H9 (cell line): ENCODE measurements at regions not wholly inside any gene's neighbourhood (a gene's known extent, or its start where the extent isn't known, plus 50 kb on each side); places are given as distances from the start of the nearest gene placed in this dataset.

Experiments
- DNase-seq: peaks from one replicate; pipeline ENCODE4 v3.0.0-alpha.2; 2017
- H2AFZ ChIP-seq: one replicate; pipeline ENCODE4 v1.6.1; 2013; ENCODE audit warnings: mild to moderate bottlenecking, low read length, control low read depth, moderate library complexity
- H2AK5ac ChIP-seq: 2 replicates; pipeline ENCODE4 v1.6.1; 2013; ENCODE audit warnings: low read length, control low read depth, mixed read lengths; ENCODE audit not compliant: insufficient read length
- H2BK120ac ChIP-seq: one replicate; pipeline ENCODE4 v1.6.1; 2013; ENCODE audit warnings: low read depth, mild to moderate bottlenecking, low read length, control low read depth, inconsistent platforms; ENCODE audit not compliant: poor library complexity, severe bottlenecking
- H2BK12ac ChIP-seq: 2 replicates; pipeline ENCODE4 v1.6.1; 2013; ENCODE audit warnings: low read length, control low read depth, mixed read lengths, low read depth; ENCODE audit not compliant: insufficient read length
- H2BK15ac ChIP-seq: 2 replicates; pipeline ENCODE4 v1.6.1; 2013; ENCODE audit warnings: low read depth, low read length, control low read depth
- H2BK20ac ChIP-seq: one replicate; pipeline ENCODE4 v1.6.1; 2013; ENCODE audit warnings: low read depth, mild to moderate bottlenecking, low read length, control low read depth, inconsistent platforms; ENCODE audit not compliant: poor library complexity, severe bottlenecking
- H2BK5ac ChIP-seq: 2 replicates; pipeline ENCODE4 v1.6.1; 2013; ENCODE audit warnings: low read length, control low read depth, mixed read lengths; ENCODE audit not compliant: insufficient read length
- H3K14ac ChIP-seq: 2 replicates; pipeline ENCODE4 v1.6.1; 2013; ENCODE audit warnings: low read length, control low read depth; ENCODE audit not compliant: insufficient read depth
- H3K18ac ChIP-seq: 2 replicates; pipeline ENCODE4 v1.6.1; 2013; ENCODE audit warnings: low read depth, mild to moderate bottlenecking, mixed read lengths, low read length, control low read depth; ENCODE audit not compliant: insufficient read length
- H3K23ac ChIP-seq: 2 replicates; pipeline ENCODE4 v1.6.1; 2013; ENCODE audit warnings: low read length, control low read depth, mixed read lengths, low read depth; ENCODE audit not compliant: insufficient read length
- H3K23me2 ChIP-seq: 2 replicates; pipeline ENCODE4 v1.6.1; 2013; ENCODE audit warnings: low read depth, mild to moderate bottlenecking, mixed read lengths, low read length, control low read depth; ENCODE audit not compliant: insufficient read length, poor library complexity, severe bottlenecking
- H3K27ac ChIP-seq: 2 replicates; pipeline ENCODE4 v1.5.1; 2013; ENCODE audit warnings: low read length, control low read depth, mixed read lengths, low read depth; ENCODE audit not compliant: insufficient read length
- H3K27me3 ChIP-seq: 2 replicates; pipeline ENCODE4 v1.6.1; 2013; ENCODE audit warnings: low read length, control low read depth, inconsistent platforms; ENCODE audit not compliant: insufficient read depth
- H3K4ac ChIP-seq: 2 replicates; pipeline ENCODE4 v1.6.1; 2013; ENCODE audit warnings: low read depth, mild to moderate bottlenecking, control low read depth, inconsistent platforms, low read length, moderate library complexity
- H3K4me1 ChIP-seq: 2 replicates; pipeline ENCODE4 v1.6.1; 2013; ENCODE audit warnings: low read length, control low read depth, inconsistent platforms; ENCODE audit not compliant: insufficient read depth
- H3K4me2 ChIP-seq: 2 replicates; pipeline ENCODE4 v1.6.1; 2013; ENCODE audit warnings: low read length, control low read depth, mixed read lengths; ENCODE audit not compliant: insufficient read length, insufficient read depth
- H3K56ac ChIP-seq: 2 replicates; pipeline ENCODE4 v1.6.1; 2013; ENCODE audit warnings: low read depth, mild to moderate bottlenecking, mixed read lengths, low read length, control low read depth; ENCODE audit not compliant: insufficient read length
- H3K79me1 ChIP-seq: 2 replicates; pipeline ENCODE4 v1.6.1; 2013; ENCODE audit warnings: low read depth, mild to moderate bottlenecking, moderate library complexity, low read length, control low read depth, inconsistent platforms; ENCODE audit not compliant: insufficient read depth, poor library complexity, severe bottlenecking
- H3K79me2 ChIP-seq: 2 replicates; pipeline ENCODE4 v1.6.1; 2013; ENCODE audit warnings: low read length, control low read depth, inconsistent platforms; ENCODE audit not compliant: insufficient read depth
- H3K9ac ChIP-seq: 2 replicates; pipeline ENCODE4 v1.6.1; 2013; ENCODE audit warnings: low read length, control low read depth, mixed read lengths; ENCODE audit not compliant: insufficient read length; ENCODE audit errors: extremely low read depth
- H3K9me3 ChIP-seq: one replicate; pipeline ENCODE4 v1.6.1; 2013; ENCODE audit warnings: low read depth, low read length, inconsistent platforms; ENCODE audit not compliant: control insufficient read depth
- H3T11ph ChIP-seq: one replicate; pipeline ENCODE4 v1.6.1; 2013; ENCODE audit warnings: mild to moderate bottlenecking, low read length, control low read depth, inconsistent platforms
- H4K20me1 ChIP-seq: one replicate; pipeline ENCODE4 v1.6.1; 2013; ENCODE audit not compliant: control insufficient read depth, insufficient read length, insufficient read depth
- H4K5ac ChIP-seq: 2 replicates; pipeline ENCODE4 v1.6.1; 2013; ENCODE audit warnings: low read depth, mild to moderate bottlenecking, mixed read lengths, low read length, control low read depth; ENCODE audit not compliant: insufficient read length
- H4K8ac ChIP-seq: replicated peaks from 2 replicates; pipeline ENCODE4 v1.6.1; 2013; ENCODE audit warnings: low read length, control low read depth, mixed read lengths, low read depth; ENCODE audit not compliant: insufficient read length
- H4K91ac ChIP-seq: 2 replicates; pipeline ENCODE4 v1.6.1; 2013; ENCODE audit warnings: low read depth, mild to moderate bottlenecking, moderate library complexity, mixed read lengths, low read length, control low read depth; ENCODE audit not compliant: insufficient read length
- H3K27ac Mint-ChIP-seq, 3 experiments: 2 replicates in 2 of 3; 3 replicates in 1 of 3; pipeline ENCODE4 v1.8.0; 2020 to 2021; ENCODE audit warnings: mixed read lengths in 3 of 3, mild to moderate bottlenecking in 1 of 3, moderate library complexity in 1 of 3
- H3K27me3 Mint-ChIP-seq: 2 replicates; pipeline ENCODE4 v1.8.0; 2021; ENCODE audit warnings: low read depth, mild to moderate bottlenecking, moderate library complexity, mixed read lengths
- H3K36me3 Mint-ChIP-seq, 3 experiments: 2 replicates in 2 of 3; 3 replicates in 1 of 3; pipeline ENCODE4 v1.8.0; 2020 to 2021; ENCODE audit warnings: low read depth in 3 of 3, mixed read lengths in 3 of 3; ENCODE audit not compliant: insufficient read depth in 1 of 3
- H3K4me1 Mint-ChIP-seq, 2 experiments: 2 replicates each; pipeline ENCODE4 v1.8.0; 2020; ENCODE audit warnings: mixed read lengths in 2 of 2
- H3K4me3 Mint-ChIP-seq, 2 experiments: 2 replicates in 1 of 2; 3 replicates in 1 of 2; pipeline ENCODE4 v1.8.0; 2020 to 2021; ENCODE audit warnings: mild to moderate bottlenecking in 2 of 2, mixed read lengths in 2 of 2, moderate library complexity in 1 of 2
- H3K9me3 Mint-ChIP-seq, 2 experiments: 2 replicates in 1 of 2; 3 replicates in 1 of 2; pipeline ENCODE4 v1.8.0; 2020; ENCODE audit warnings: mild to moderate bottlenecking in 2 of 2, mixed read lengths in 2 of 2, moderate library complexity in 1 of 2
- WGBS: extraction: QIAGEN DNeasy Blood & Tissue Kit; methylation state at CpG from one replicate; pipeline ENCODE4 v1.1.7; 2013; ENCODE audit warnings: missing lambda C conversion rate, low lambda C conversion rate, mixed read lengths; ENCODE audit not compliant: insufficient read length; ENCODE audit errors: extremely low coverage; 5-methylcytosine and 5-hydroxymethylcytosine counted together
- TF ChIP-seq, protein P1 (sequence below): fragments of 200-600 bp; sonication (generic); conservative IDR thresholded peaks from 3 replicates; pipeline ENCODE4 v1.8.0; 2021; ENCODE audit warnings: antibody characterized with exemption, mild to moderate bottlenecking

DNA sequence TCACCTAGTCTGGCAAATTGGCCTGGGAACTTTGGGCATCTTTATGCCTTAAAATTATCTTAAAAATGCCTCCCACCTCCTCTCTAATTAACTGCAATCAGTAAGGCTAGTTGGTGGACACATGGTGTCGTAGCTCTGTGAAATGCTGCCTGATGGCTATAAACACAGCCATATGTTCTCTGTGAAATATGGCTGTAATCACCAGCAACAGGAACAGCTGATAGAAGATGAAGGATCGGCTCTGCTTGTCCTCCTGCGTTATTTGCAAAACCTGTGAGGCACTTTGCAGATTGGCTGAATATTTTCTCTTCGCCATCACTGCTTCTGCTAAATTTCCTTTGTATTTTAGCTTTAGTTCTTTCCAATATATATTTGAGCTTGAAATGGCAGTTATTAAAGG lies 419.6 kb downstream of the RWDD3 start:
- H2BK20ac ChIP-seq = no peak overlapping the region
- no peak overlapping the region for H3T11ph ChIP-seq

More for the DNA sequence above, 419.6 kb downstream of the RWDD3 start:
- H4K20me1 ChIP-seq = no peaks in the 10 kb centered on the region
- no peak overlapping the region for H4K8ac ChIP-seq
- no peaks in the 10 kb centered on the region for H3K23me2 ChIP-seq
- H3K4me1 Mint-ChIP-seq = peaks cover 9 to 11% of the 10 kb centered on the region in 2 experiments
- no peak overlapping the region for H2BK5ac ChIP-seq
- no peaks in the 10 kb centered on the region for H3K36me3 Mint-ChIP-seq
- no peak overlapping the region for H2BK120ac ChIP-seq
- H3K4me3 Mint-ChIP-seq = no peak overlapping the region
- H2BK12ac ChIP-seq = no peak overlapping the region
- no peak overlapping the region for H4K5ac ChIP-seq
- H3K27me3 ChIP-seq = no peaks in the 10 kb centered on the region
- H2AK5ac ChIP-seq = no peak overlapping the region
- no peak for DNase-seq
- H3K56ac ChIP-seq = no peak overlapping the region
- H4K91ac ChIP-seq = no peak overlapping the region
- TF ChIP-seq, protein P1, sequence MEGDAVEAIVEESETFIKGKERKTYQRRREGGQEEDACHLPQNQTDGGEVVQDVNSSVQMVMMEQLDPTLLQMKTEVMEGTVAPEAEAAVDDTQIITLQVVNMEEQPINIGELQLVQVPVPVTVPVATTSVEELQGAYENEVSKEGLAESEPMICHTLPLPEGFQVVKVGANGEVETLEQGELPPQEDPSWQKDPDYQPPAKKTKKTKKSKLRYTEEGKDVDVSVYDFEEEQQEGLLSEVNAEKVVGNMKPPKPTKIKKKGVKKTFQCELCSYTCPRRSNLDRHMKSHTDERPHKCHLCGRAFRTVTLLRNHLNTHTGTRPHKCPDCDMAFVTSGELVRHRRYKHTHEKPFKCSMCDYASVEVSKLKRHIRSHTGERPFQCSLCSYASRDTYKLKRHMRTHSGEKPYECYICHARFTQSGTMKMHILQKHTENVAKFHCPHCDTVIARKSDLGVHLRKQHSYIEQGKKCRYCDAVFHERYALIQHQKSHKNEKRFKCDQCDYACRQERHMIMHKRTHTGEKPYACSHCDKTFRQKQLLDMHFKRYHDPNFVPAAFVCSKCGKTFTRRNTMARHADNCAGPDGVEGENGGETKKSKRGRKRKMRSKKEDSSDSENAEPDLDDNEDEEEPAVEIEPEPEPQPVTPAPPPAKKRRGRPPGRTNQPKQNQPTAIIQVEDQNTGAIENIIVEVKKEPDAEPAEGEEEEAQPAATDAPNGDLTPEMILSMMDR = no peak
- no CpG with 5 or more reads among the region's 4 CpGs for WGBS
- no peaks in the 10 kb centered on the region for H3K9me3 Mint-ChIP-seq
- H3K9ac ChIP-seq = no peak overlapping the region
- no peaks in the 10 kb centered on the region for H3K79me2 ChIP-seq
- no peak overlapping the region for H3K27ac ChIP-seq
- H3K79me1 ChIP-seq = no peaks in the 10 kb centered on the region
- no peak overlapping the region for H3K27ac Mint-ChIP-seq
- no peak overlapping the region for H3K4me2 ChIP-seq
- H3K23ac ChIP-seq = no peak overlapping the region
- no peak overlapping the region for H3K14ac ChIP-seq
- no peak overlapping the region for H3K18ac ChIP-seq
- no peaks in the 10 kb centered on the region for H3K9me3 ChIP-seq
- H3K4ac ChIP-seq = no peak overlapping the region
- H3K27me3 Mint-ChIP-seq = no peaks in the 10 kb centered on the region
- no peak overlapping the region for H2BK15ac ChIP-seq
- H2AFZ ChIP-seq = no peak overlapping the region
- no peaks in the 10 kb centered on the region; the same call in 1 of the 2 replicates for H3K4me1 ChIP-seq
